NK-92 treated with Interleukin-12 subunit alpha and Interleukin-12 subunit beta, amount 100 ng/mL, for 24 hours (cell line): ENCODE measurements at regions not wholly inside any gene's neighbourhood (a gene's known extent, or its start where the extent isn't known, plus 50 kb on each side); places are given as distances from the start of the nearest gene placed in this dataset.

Source experiments
- DNase-seq: peaks from one replicate; lab custom pipeline; 2025; lab: John Stamatoyannopoulos, UW

GRCh38 chr20:24169256-24169655, 180.7 kb upstream of the GGTLC1 start:
- no peak for DNase-seq

GRCh38 chr20:24166412-24166811, 177.8 kb upstream of the GGTLC1 start:
- DNase-seq = no peak

- no peak for DNase-seq
Measured at GRCh38 chr20:24166123-24166381, 177.5 kb upstream of the GGTLC1 start.

- DNase-seq = no peak
Measured at GRCh38 chr20:24165301-24166122, 176.9 kb upstream of the GGTLC1 start.

GRCh38 chr20:24164360-24164759, 175.8 kb upstream of the GGTLC1 start:
- DNase-seq = peak; percentile 11

GRCh38 chr20:24163506-24163905, 174.9 kb upstream of the GGTLC1 start:
- no peak for DNase-seq

- no peak for DNase-seq
Measured at GRCh38 chr20:24160563-24161281, 172.1 kb upstream of the GGTLC1 start.

- no peak for DNase-seq
Measured at GRCh38 chr20:24158281-24158680, 169.7 kb upstream of the GGTLC1 start.

GRCh38 chr20:24157213-24157612, 168.6 kb upstream of the GGTLC1 start:
- no peak for DNase-seq

GRCh38 chr20:24153101-24154040, 164.8 kb upstream of the GGTLC1 start:
- no peak for DNase-seq

GRCh38 chr20:24151621-24152294, 163.2 kb upstream of the GGTLC1 start:
- DNase-seq = no peak

GRCh38 chr20:24150406-24150805, 161.8 kb upstream of the GGTLC1 start:
- no peak for DNase-seq

- DNase-seq = no peak
Measured at GRCh38 chr20:24149881-24150307, 161.3 kb upstream of the GGTLC1 start.

- DNase-seq = no peak
Measured at GRCh38 chr20:24149175-24149574, 160.6 kb upstream of the GGTLC1 start.

- peak; percentile 41 for DNase-seq
Measured at GRCh38 chr20:24148372-24148771, 159.8 kb upstream of the GGTLC1 start.

- no peak for DNase-seq
Measured at GRCh38 chr20:24147961-24148360, 159.4 kb upstream of the GGTLC1 start.

- DNase-seq = no peak
Measured at GRCh38 chr20:24147479-24147878, 158.9 kb upstream of the GGTLC1 start.

GRCh38 chr20:24146231-24146634, 157.7 kb upstream of the GGTLC1 start:
- no peak for DNase-seq

- no peak for DNase-seq
Measured at GRCh38 chr20:24144371-24144770, 155.8 kb upstream of the GGTLC1 start.

GRCh38 chr20:24141111-24141510, 152.5 kb upstream of the GGTLC1 start:
- DNase-seq = no peak

GRCh38 chr20:24139846-24140245, 151.3 kb upstream of the GGTLC1 start:
- no peak for DNase-seq

- DNase-seq = no peak
Measured at GRCh38 chr20:24138951-24139350, 150.4 kb upstream of the GGTLC1 start.
